Kidney (tissue), 13 donors: ENCODE measurements at regions not wholly inside any gene's neighbourhood (a gene's known extent, or its start where the extent isn't known, plus 50 kb on each side); places are given as distances from the start of the nearest gene placed in this dataset.

Source experiments
- DNase-seq, 5 donors: peaks; one replicate each; pipeline ENCODE4 v3.0.0-alpha.2; 2013 to 2020
- FAIRE-seq: peaks from 2 replicates; lab custom pipeline; 2012; peaks lifted over from hg19 to GRCh38; lab: Jason Lieb, UNC
- H3K27ac ChIP-seq, 2 donors: one replicate each; pipeline ENCODE4 v1.7.0; 2013; ENCODE audit warnings: low read depth in 2 of 2, low read length in 2 of 2, inconsistent platforms in 1 of 2
- H3K27me3 ChIP-seq: one replicate; pipeline ENCODE4 v1.7.1; 2013; ENCODE audit warnings: low read length, inconsistent platforms; ENCODE audit not compliant: control insufficient read depth, insufficient read depth
- H3K36me3 ChIP-seq, 3 donors: one replicate each; pipeline versions ENCODE4 v1.7.0 to v1.7.1; 2013; ENCODE audit warnings: low read length in 3 of 3, control low read depth in 1 of 3, inconsistent platforms in 1 of 3; ENCODE audit not compliant: insufficient read depth in 3 of 3, control insufficient read depth in 2 of 3
- H3K4me1 ChIP-seq, 3 donors: one replicate each; pipeline versions ENCODE4 v1.7.0 to v1.7.1; 2013; ENCODE audit warnings: low read length in 3 of 3, inconsistent platforms in 1 of 3, low read depth in 1 of 3; ENCODE audit not compliant: control insufficient read depth in 2 of 3, insufficient read depth in 2 of 3
- H3K4me3 ChIP-seq, 3 donors: one replicate each; pipeline versions ENCODE4 v1.7.0 to v1.8.1; 2013; ENCODE audit warnings: low read length in 3 of 3, control low read depth in 1 of 3, inconsistent platforms in 1 of 3
- H3K9ac ChIP-seq, 3 donors: one replicate each; pipeline versions ENCODE4 v1.7.0 to v1.7.1; 2013; ENCODE audit warnings: low read length in 3 of 3, control low read depth in 1 of 3, inconsistent platforms in 1 of 3
- H3K9me3 ChIP-seq, 3 donors: one replicate each; pipeline versions ENCODE4 v1.7.0 to v1.7.1; 2013; ENCODE audit warnings: low read length in 3 of 3, control low read depth in 1 of 3, inconsistent platforms in 1 of 3; ENCODE audit not compliant: control insufficient read depth in 2 of 3, insufficient read depth in 1 of 3
- intact Hi-C: fragments of 100-400 bp; cut with DNase I; formaldehyde crosslinking; loops from one replicate; pipeline ENCODE4 v1.11.1; 2022
- TF ChIP-seq, protein P1 (sequence below): IDR thresholded peaks from 3 replicates; pipeline ENCODE4 v1.5.1; 2012; ENCODE audit warnings: mild to moderate bottlenecking, moderate library complexity, borderline replicate concordance; ENCODE audit not compliant: insufficient read depth; ENCODE audit errors: extremely low read depth
- donor health status: control.
- donor health status: control.
- donor health status: control.
- donor health status: control.
- donor health status: control.
- donor health status: DM: yes; HTN: yes; CAD: no.
- donor health status: Normal renal cell carcinoma (clear cell type).

DNA sequence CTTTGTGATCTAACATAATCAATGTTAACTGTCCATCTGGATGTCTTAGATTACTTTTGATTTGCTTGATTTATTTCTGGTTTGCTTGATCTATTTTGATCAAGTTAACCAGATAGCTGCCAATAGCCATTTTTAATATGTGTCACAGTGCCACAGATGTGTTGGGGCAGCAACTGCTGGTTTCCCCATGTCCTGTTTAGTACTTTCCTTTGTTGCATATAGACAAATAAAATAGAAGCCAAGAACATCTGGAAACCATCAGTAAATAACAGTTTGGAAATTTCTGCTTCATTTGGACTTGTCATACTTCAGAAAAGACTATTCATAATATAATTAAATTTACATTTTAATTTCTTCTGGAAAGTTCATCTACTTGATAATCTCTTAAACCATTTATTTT lies 145.6 kb upstream of the C21orf91 start:
- Histone ChIP-seq H3K4me1 (no peaks in the 10 kb centered on the region), H3K9ac (no peak overlapping the region), H3K9me3 (no peaks in the 10 kb centered on the region), H3K27me3 (no peaks in the 10 kb centered on the region), H3K36me3 (no peaks in the 10 kb centered on the region), H3K27ac (no peak overlapping the region), H3K4me3 (no peak overlapping the region)
- intact Hi-C loops = no loop called here
- no peak for FAIRE-seq
- no peak for DNase-seq
- TF ChIP-seq, protein P1, sequence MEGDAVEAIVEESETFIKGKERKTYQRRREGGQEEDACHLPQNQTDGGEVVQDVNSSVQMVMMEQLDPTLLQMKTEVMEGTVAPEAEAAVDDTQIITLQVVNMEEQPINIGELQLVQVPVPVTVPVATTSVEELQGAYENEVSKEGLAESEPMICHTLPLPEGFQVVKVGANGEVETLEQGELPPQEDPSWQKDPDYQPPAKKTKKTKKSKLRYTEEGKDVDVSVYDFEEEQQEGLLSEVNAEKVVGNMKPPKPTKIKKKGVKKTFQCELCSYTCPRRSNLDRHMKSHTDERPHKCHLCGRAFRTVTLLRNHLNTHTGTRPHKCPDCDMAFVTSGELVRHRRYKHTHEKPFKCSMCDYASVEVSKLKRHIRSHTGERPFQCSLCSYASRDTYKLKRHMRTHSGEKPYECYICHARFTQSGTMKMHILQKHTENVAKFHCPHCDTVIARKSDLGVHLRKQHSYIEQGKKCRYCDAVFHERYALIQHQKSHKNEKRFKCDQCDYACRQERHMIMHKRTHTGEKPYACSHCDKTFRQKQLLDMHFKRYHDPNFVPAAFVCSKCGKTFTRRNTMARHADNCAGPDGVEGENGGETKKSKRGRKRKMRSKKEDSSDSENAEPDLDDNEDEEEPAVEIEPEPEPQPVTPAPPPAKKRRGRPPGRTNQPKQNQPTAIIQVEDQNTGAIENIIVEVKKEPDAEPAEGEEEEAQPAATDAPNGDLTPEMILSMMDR = no peak

DNA sequence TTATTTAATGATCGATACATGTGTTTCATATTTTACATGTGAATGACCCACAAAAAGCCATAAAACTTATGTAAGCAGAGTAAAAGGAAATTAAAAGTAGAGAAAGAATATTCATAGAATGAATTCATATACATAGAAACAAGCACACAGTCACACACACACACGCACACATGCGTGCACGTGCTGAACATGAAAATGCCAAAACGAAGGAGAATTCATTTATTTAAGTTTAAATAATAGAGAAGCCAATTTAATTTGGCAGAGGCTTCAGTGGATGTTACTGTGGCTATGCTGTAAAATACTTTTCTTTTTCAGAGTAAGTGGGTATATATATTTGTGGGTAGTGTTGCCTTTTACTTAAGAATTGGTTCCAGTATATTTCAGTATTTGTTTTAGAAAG lies 145.0 kb upstream of the C21orf91 start:
- Histone ChIP-seq H3K9ac (no peak overlapping the region), H3K27me3 (no peaks in the 10 kb centered on the region), H3K4me1 (no peaks in the 10 kb centered on the region), H3K9me3 (no peaks in the 10 kb centered on the region), H3K4me3 (no peak overlapping the region), H3K36me3 (no peaks in the 10 kb centered on the region), H3K27ac (no peak overlapping the region)
- intact Hi-C loops = no loop called here
- TF ChIP-seq, protein P1 = no peak
- FAIRE-seq (no peak), DNase-seq (no peak)

DNA sequence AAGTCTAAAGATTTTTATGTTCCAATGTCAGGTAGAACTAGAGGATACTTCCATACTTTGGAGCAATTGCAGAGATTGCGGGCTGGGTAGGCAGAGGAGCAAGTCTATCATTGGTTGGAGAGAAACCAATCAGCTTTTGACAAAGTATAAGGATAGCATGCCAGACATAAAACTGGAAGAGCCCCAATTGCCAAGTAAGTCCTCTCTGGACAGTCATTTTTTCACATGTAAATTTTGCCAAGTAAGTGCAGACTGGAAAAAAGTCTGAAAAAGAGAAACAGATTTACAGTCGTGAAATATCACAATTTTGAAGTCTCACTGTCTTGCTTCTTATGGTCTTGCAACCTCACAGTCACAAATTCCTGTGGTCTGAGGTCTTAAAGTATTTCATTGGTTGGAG lies 131.4 kb upstream of the C21orf91 start:
- intact Hi-C loops = no loop called here
- TF ChIP-seq, protein P1 = no peak
- DNase-seq (no peak), FAIRE-seq (no peak)
- no peaks in the 10 kb centered on the region for H3K27me3 ChIP-seq
- no peak overlapping the region for H3K27ac ChIP-seq
- H3K9me3 ChIP-seq = no peaks in the 10 kb centered on the region
- H3K9ac ChIP-seq = no peak overlapping the region
- H3K4me3 ChIP-seq = no peak overlapping the region
- H3K36me3 ChIP-seq = no peaks in the 10 kb centered on the region
- H3K4me1 ChIP-seq = no peaks in the 10 kb centered on the region

DNA sequence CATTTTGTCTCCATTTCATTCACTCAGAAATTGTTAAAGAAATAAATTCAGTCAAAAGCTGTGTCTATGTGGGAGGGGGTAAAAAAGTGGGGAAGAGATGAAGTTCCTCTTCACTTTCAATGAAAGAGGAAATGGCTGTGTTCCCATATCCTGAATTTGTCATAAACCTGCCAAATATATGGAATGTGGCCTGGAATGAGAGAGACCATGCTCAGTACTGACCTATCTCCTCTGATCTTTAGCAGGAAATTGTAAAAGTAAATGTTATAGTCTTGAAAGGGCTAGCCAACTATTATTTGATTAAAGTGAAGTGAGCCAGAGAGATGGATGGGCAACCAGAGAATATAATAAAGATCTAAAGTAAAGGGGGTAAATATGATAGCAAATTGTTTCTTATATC lies 130.3 kb upstream of the C21orf91 start:
- TF ChIP-seq, protein P1 = no peak
- DNase-seq = peak in 2 of 5 donors; percentile 46 to 78
- FAIRE-seq = no peak
- no peak overlapping the region for H3K9ac ChIP-seq
- H3K4me3 ChIP-seq = no peak overlapping the region
- no peaks in the 10 kb centered on the region for H3K9me3 ChIP-seq
- H3K36me3 ChIP-seq = no peaks in the 10 kb centered on the region
- no peaks in the 10 kb centered on the region for H3K4me1 ChIP-seq
- no peaks in the 10 kb centered on the region for H3K27me3 ChIP-seq
- intact Hi-C loops = no loop called here
- H3K27ac ChIP-seq = no peak overlapping the region
